ENCODE measurements at regions not wholly inside any gene's neighbourhood (a gene's known extent, or its start where the extent isn't known, plus 50 kb on each side); places are given as distances from the start of the nearest gene placed in this dataset.

DNA sequence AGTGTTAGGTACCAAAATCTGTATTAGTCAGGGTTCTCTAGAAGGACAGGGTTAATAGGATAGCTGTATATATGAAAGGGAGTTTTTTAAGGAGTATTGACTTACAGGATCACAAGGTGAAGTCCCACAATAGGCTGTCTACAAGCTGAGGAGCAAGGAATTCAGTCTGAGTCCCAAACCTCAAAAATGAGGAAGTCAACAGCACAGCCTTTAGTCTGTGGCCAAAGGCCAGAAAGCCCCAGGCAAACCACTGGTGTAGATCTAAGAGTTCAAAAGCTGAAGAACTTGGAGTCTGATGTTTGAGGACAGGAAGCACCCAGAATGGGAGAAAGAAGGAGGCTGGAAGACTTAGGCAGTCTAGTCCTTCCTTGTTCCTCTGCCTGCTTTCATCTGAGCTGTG is 487.5 kb upstream of the CHRM3 start:
- TF ChIP-seq CTCF (IDR thresholded peaks at IDR 0.05) = no peak
- no peak for TF ChIP-seq POLR2A (IDR thresholded peaks at IDR 0.05)

Data from upper lobe of left lung (tissue), 4 donors.